ENCODE measurements at regions not wholly inside any gene's neighbourhood (a gene's known extent, or its start where the extent isn't known, plus 50 kb on each side); places are given as distances from the start of the nearest gene placed in this dataset.

DNA sequence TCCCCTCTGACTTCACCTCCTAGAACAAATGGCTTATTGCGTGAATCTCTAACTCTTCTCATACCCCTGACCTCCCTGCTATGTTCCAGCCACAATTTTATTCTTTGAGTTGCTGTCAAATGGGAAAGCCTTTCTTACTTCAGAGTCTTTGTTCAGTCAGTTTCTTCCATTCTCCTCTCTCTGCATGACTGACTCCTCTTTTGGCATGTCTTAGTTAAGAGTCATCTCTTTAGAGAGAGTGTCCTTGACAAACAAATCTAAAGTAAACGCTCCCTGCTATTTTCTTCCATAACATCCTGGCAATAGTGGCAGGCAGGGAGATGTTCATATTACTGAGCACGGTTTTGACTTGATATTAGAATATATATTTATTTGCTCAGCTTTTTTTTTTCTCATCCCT lies 170.7 kb upstream of the ERBB4 start:
- H4K20me1 ChIP-seq (replicated peaks; ENCODE audit: control insufficient read depth, extremely low read depth, insufficient read depth, low read length): no peaks in the 10 kb centered on the region
- no peaks in the 10 kb centered on the region for H3K27me3 ChIP-seq (ENCODE audit: control insufficient read depth in 2 of 2, insufficient read depth in 2 of 2, low read length in 2 of 2)
- no peak overlapping the region for H2AFZ ChIP-seq (ENCODE audit: low read depth, low read length)
- H3K9me3 ChIP-seq (replicated peaks; ENCODE audit: control insufficient read depth, insufficient read depth, low read length): no peaks in the 10 kb centered on the region
- intact Hi-C loops (cut with micrococcal nuclease): no loop called here
- TF ChIP-seq, protein P1, sequence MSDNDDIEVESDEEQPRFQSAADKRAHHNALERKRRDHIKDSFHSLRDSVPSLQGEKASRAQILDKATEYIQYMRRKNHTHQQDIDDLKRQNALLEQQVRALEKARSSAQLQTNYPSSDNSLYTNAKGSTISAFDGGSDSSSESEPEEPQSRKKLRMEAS (IDR thresholded peaks at IDR 0.05; ENCODE audit: insufficient read depth, insufficient read length): no peak
- TF ChIP-seq MYC (IDR thresholded peaks at IDR 0.05; ENCODE audit: low read depth, low read length): no peak
- no peak for TF ChIP-seq POLR2A (IDR thresholded peaks at IDR 0.05; ENCODE audit: low read depth, low read length)
- no peak for TF ChIP-seq POLR2AphosphoS5 (IDR thresholded peaks at IDR 0.05; ENCODE audit: insufficient read depth, low read depth, low read length)
- TF ChIP-seq GATA2 (IDR thresholded peaks at IDR 0.05; ENCODE audit: insufficient read depth, insufficient read length, low read depth, low read length): no peak
- TF ChIP-seq EZH2 (IDR thresholded peaks at IDR 0.05; ENCODE audit: borderline replicate concordance, low read depth, low read length, severe bottlenecking): no peak
- no peak for TF ChIP-seq FOS (IDR thresholded peaks at IDR 0.05; ENCODE audit: borderline replicate concordance, insufficient read depth, low read length)
- no peak for TF ChIP-seq JUN (IDR thresholded peaks at IDR 0.05; ENCODE audit: borderline replicate concordance, insufficient read depth, insufficient read length, low read depth)
- DNase-seq (ENCODE audit: low read depth, low spot score) (no peak), FAIRE-seq (no peak)
- no peak overlapping the region for H3K4me2 ChIP-seq (ENCODE audit: insufficient read depth, low read length)
- H3K79me2 ChIP-seq (ENCODE audit: control insufficient read depth, insufficient read depth, low read length): no peaks in the 10 kb centered on the region
- H3K27ac ChIP-seq (ENCODE audit: insufficient read depth, low read depth, low read length): no peak overlapping the region
- BruUV-seq (replicated peaks): no TSS peak
- no peak overlapping the region for H3K9ac ChIP-seq (replicated peaks; ENCODE audit: extremely low read depth, insufficient read depth, low read length)
- POLR2A ChIA-PET: no interaction called here
- H3K4me1 ChIP-seq (ENCODE audit: control insufficient read depth, extremely low read depth, insufficient read depth, low read length): no peaks in the 10 kb centered on the region
- dilution Hi-C loops (cut with MboI; ENCODE audit: extremely low pct_ligation_motif_present, low sequenced_read_pairs): no loop called here
- CTCF ChIA-PET: no interaction called here
- H3K9me1 ChIP-seq (replicated peaks; ENCODE audit: control insufficient read depth, extremely low read depth, insufficient read depth, low read length): no peaks in the 10 kb centered on the region
- no peak overlapping the region for H3K4me3 ChIP-seq (replicated peaks in 1 of 3; ENCODE audit: insufficient read depth in 1 of 3, low read depth in 1 of 3, low read length in 3 of 3)
- H3K36me3 ChIP-seq (ENCODE audit: control insufficient read depth in 2 of 2, extremely low read depth in 1 of 2, insufficient read depth in 2 of 2, low read length in 2 of 2): no peaks in the 10 kb centered on the region

DNA sequence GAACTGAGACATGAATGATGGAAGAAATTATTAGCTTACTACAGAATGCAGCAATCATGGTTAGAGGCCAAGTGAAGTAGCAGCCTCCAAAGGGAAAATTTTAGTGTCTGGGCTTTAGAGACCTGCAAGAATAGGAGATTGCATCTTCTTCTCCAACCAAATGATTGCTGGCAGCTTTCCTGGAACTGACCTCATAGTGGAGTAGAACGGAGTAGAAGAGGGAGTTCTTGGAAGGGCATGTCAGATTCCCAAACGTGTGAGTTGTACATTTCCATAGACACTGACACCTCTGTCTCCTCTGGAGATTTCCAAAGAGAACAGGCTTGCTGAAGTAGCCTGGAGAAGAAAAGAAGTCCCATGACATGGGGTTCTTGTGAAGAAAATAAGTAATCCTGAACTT lies 169.8 kb upstream of the ERBB4 start:
- H3K79me2 ChIP-seq (ENCODE audit: control insufficient read depth, insufficient read depth, low read length): no peaks in the 10 kb centered on the region
- CTCF ChIA-PET: no interaction called here
- no peak for FAIRE-seq
- no peaks in the 10 kb centered on the region for H3K4me1 ChIP-seq (ENCODE audit: control insufficient read depth, extremely low read depth, insufficient read depth, low read length)
- no peaks in the 10 kb centered on the region for H3K9me1 ChIP-seq (replicated peaks; ENCODE audit: control insufficient read depth, extremely low read depth, insufficient read depth, low read length)
- H2AFZ ChIP-seq (ENCODE audit: low read depth, low read length): no peak overlapping the region
- no peak overlapping the region for H3K9ac ChIP-seq (replicated peaks; ENCODE audit: extremely low read depth, insufficient read depth, low read length)
- H3K27me3 ChIP-seq (ENCODE audit: control insufficient read depth in 2 of 2, insufficient read depth in 2 of 2, low read length in 2 of 2): no peaks in the 10 kb centered on the region
- no TSS peak for BruUV-seq (replicated peaks)
- no peak overlapping the region for H3K27ac ChIP-seq (ENCODE audit: insufficient read depth, low read depth, low read length)
- no peak overlapping the region for H3K4me2 ChIP-seq (ENCODE audit: insufficient read depth, low read length)
- H3K36me3 ChIP-seq (ENCODE audit: control insufficient read depth in 2 of 2, extremely low read depth in 1 of 2, insufficient read depth in 2 of 2, low read length in 2 of 2): no peaks in the 10 kb centered on the region
- TF ChIP-seq GATA2 (IDR thresholded peaks at IDR 0.05; ENCODE audit: insufficient read depth, insufficient read length, low read depth, low read length) (no peak), EZH2 (IDR thresholded peaks at IDR 0.05; ENCODE audit: borderline replicate concordance, low read depth, low read length, severe bottlenecking) (no peak), POLR2A (IDR thresholded peaks at IDR 0.05; ENCODE audit: low read depth, low read length) (no peak), FOS (IDR thresholded peaks at IDR 0.05; ENCODE audit: borderline replicate concordance, insufficient read depth, low read length) (no peak), JUN (IDR thresholded peaks at IDR 0.05; ENCODE audit: borderline replicate concordance, insufficient read depth, insufficient read length, low read depth) (no peak), MYC (IDR thresholded peaks at IDR 0.05; ENCODE audit: low read depth, low read length) (no peak), POLR2AphosphoS5 (IDR thresholded peaks at IDR 0.05; ENCODE audit: insufficient read depth, low read depth, low read length) (no peak)
- TF ChIP-seq, protein P1 (IDR thresholded peaks at IDR 0.05; ENCODE audit: insufficient read depth, insufficient read length): no peak
- TF ChIP-seq, protein P2, sequence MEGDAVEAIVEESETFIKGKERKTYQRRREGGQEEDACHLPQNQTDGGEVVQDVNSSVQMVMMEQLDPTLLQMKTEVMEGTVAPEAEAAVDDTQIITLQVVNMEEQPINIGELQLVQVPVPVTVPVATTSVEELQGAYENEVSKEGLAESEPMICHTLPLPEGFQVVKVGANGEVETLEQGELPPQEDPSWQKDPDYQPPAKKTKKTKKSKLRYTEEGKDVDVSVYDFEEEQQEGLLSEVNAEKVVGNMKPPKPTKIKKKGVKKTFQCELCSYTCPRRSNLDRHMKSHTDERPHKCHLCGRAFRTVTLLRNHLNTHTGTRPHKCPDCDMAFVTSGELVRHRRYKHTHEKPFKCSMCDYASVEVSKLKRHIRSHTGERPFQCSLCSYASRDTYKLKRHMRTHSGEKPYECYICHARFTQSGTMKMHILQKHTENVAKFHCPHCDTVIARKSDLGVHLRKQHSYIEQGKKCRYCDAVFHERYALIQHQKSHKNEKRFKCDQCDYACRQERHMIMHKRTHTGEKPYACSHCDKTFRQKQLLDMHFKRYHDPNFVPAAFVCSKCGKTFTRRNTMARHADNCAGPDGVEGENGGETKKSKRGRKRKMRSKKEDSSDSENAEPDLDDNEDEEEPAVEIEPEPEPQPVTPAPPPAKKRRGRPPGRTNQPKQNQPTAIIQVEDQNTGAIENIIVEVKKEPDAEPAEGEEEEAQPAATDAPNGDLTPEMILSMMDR (IDR thresholded peaks at IDR 0.05; ENCODE audit: extremely low read depth in 1 of 2, insufficient read depth in 1 of 2, low read depth in 1 of 2, low read length in 2 of 2): no peak
- DNase-seq (ENCODE audit: low read depth, low spot score): no peak
- intact Hi-C loops (cut with micrococcal nuclease) (no loop called here), dilution Hi-C loops (cut with MboI; ENCODE audit: extremely low pct_ligation_motif_present, low sequenced_read_pairs) (no loop called here)
- no peaks in the 10 kb centered on the region for H4K20me1 ChIP-seq (replicated peaks; ENCODE audit: control insufficient read depth, extremely low read depth, insufficient read depth, low read length)
- H3K4me3 ChIP-seq (replicated peaks in 1 of 3; ENCODE audit: insufficient read depth in 1 of 3, low read depth in 1 of 3, low read length in 3 of 3): no peak overlapping the region
- H3K9me3 ChIP-seq (replicated peaks; ENCODE audit: control insufficient read depth, insufficient read depth, low read length): no peaks in the 10 kb centered on the region
- POLR2A ChIA-PET: no interaction called here
